SK-N-MC (cell line): ENCODE measurements at regions not wholly inside any gene's neighbourhood (a gene's known extent, or its start where the extent isn't known, plus 50 kb on each side); places are given as distances from the start of the nearest gene placed in this dataset.
"Not testable (repeated sequence)": the region's sequence is repeated elsewhere in the genome, so short reads cannot be mapped to it uniquely, and the experiment has no call there.

ENCODE experiments used
- DNase-seq: peaks from one replicate; pipeline ENCODE4 v3.0.0-alpha.2; 2011; ENCODE audit warnings: low read depth, low spot score
- H3K27ac ChIP-seq: fragments of 200-600 bp; sonication (generic); 2 replicates; pipeline ENCODE4 v1.5.1; 2016; ENCODE audit warnings: mixed run types
- H3K36me3 ChIP-seq: fragments of 200-600 bp; sonication (generic); 2 replicates; pipeline ENCODE4 v1.6.1; 2017; ENCODE audit warnings: antibody characterized with exemption, low read length, mixed read lengths; ENCODE audit not compliant: insufficient read depth
- H3K4me3 ChIP-seq: fragments of 200-600 bp; sonication (generic); 2 replicates; pipeline ENCODE4 v1.5.1; 2016
- H3K9ac ChIP-seq: fragments of 200-600 bp; sonication (generic); 2 replicates; pipeline ENCODE4 v1.8.0; 2017; ENCODE audit warnings: mixed run types, mixed read lengths; ENCODE audit not compliant: insufficient read length
- H3K9me3 ChIP-seq: fragments of 200-600 bp; sonication (generic); 2 replicates; pipeline ENCODE4 v1.6.1; 2017; ENCODE audit warnings: low read depth, mild to moderate bottlenecking, antibody characterized with exemption, low read length, moderate library complexity, mixed read lengths
- EZH2 ChIP-seq: fragments of 200-600 bp; sonication (generic); IDR thresholded peaks from one replicate; pipeline ENCODE4 v1.6.1; 2017; ENCODE audit warnings: antibody characterized with exemption
- FOXP2 ChIP-seq: optimal IDR thresholded peaks from 2 replicates; pipeline ENCODE3; 2011; ENCODE audit warnings: mild to moderate bottlenecking, moderate library complexity; ENCODE audit not compliant: insufficient read depth; ENCODE audit errors: extremely low read length, control extremely low read depth
- POLR2AphosphoS5 ChIP-seq: IDR thresholded peaks from 2 replicates; pipeline ENCODE4 v1.6.1; 2012; ENCODE audit warnings: mild to moderate bottlenecking, low read depth, low read length, borderline replicate concordance

GRCh38 chr11:21687643-21688042 lies 505.2 kb upstream of the ANO5 start:
- no peak overlapping the region for H3K27ac ChIP-seq
- no peak overlapping the region for H3K4me3 ChIP-seq
- H3K36me3 ChIP-seq, result no peaks in the 10 kb centered on the region
- no peak for DNase-seq
- no peaks in the 10 kb centered on the region; the same call in 1 of the 2 replicates for H3K9me3 ChIP-seq
- no peak overlapping the region for H3K9ac ChIP-seq
- TF ChIP-seq EZH2 (no peak), POLR2AphosphoS5 (no peak), FOXP2 (no peak)

GRCh38 chr11:21704539-21704938 lies 488.3 kb upstream of the ANO5 start:
- Histone ChIP-seq H3K9ac (no peak overlapping the region), H3K27ac (no peak overlapping the region), H3K4me3 (no peak overlapping the region), H3K9me3 (no peaks in the 10 kb centered on the region), H3K36me3 (no peaks in the 10 kb centered on the region)
- no peak for DNase-seq
- TF ChIP-seq FOXP2, result no peak
- no peak for TF ChIP-seq POLR2AphosphoS5
- TF ChIP-seq EZH2, result no peak

- no peak for DNase-seq
- no peak overlapping the region for H3K4me3 ChIP-seq
- no peak overlapping the region for H3K27ac ChIP-seq
- no peaks in the 10 kb centered on the region for H3K9me3 ChIP-seq
- TF ChIP-seq FOXP2, result no peak
- no peak for TF ChIP-seq EZH2
- TF ChIP-seq POLR2AphosphoS5, result no peak
- H3K36me3 ChIP-seq, result no peaks in the 10 kb centered on the region
- H3K9ac ChIP-seq, result no peak overlapping the region
These were observed 485.7 kb upstream of the ANO5 start for GRCh38 chr11:21707116-21707739.

- TF ChIP-seq POLR2AphosphoS5 (no peak), FOXP2 (no peak), EZH2 (no peak)
- no peak overlapping the region for H3K4me3 ChIP-seq
- no peak overlapping the region for H3K27ac ChIP-seq
- no peaks in the 10 kb centered on the region for H3K36me3 ChIP-seq
- no peak for DNase-seq
- no peak overlapping the region for H3K9ac ChIP-seq
- no peaks in the 10 kb centered on the region for H3K9me3 ChIP-seq
These were observed 482.1 kb upstream of the ANO5 start for GRCh38 chr11:21710809-21711208.

- no peak overlapping the region for H3K4me3 ChIP-seq
- no peak overlapping the region for H3K27ac ChIP-seq
- H3K36me3 ChIP-seq, result no peaks in the 10 kb centered on the region
- TF ChIP-seq FOXP2, result no peak
- no peak for TF ChIP-seq EZH2
- no peak for TF ChIP-seq POLR2AphosphoS5
- no peaks in the 10 kb centered on the region for H3K9me3 ChIP-seq
- no peak overlapping the region for H3K9ac ChIP-seq
- no peak for DNase-seq
These were observed 481.5 kb upstream of the ANO5 start for GRCh38 chr11:21711341-21711740.

GRCh38 chr11:21723678-21724077 lies 469.2 kb upstream of the ANO5 start:
- TF ChIP-seq POLR2AphosphoS5, result no peak
- no peak for TF ChIP-seq EZH2
- TF ChIP-seq FOXP2, result no peak
- Histone ChIP-seq H3K9ac (no peak overlapping the region), H3K4me3 (no peak overlapping the region), H3K9me3 (no peaks in the 10 kb centered on the region), H3K36me3 (no peaks in the 10 kb centered on the region), H3K27ac (no peak overlapping the region)
- DNase-seq, result no peak

GRCh38 chr11:21727102-21727501 lies 465.8 kb upstream of the ANO5 start:
- no peak for DNase-seq
- Histone ChIP-seq H3K9ac (no peak overlapping the region), H3K36me3 (no peaks in the 10 kb centered on the region), H3K9me3 (no peaks in the 10 kb centered on the region), H3K27ac (no peak overlapping the region), H3K4me3 (no peak overlapping the region)
- TF ChIP-seq FOXP2, result no peak
- no peak for TF ChIP-seq POLR2AphosphoS5
- TF ChIP-seq EZH2, result no peak

- DNase-seq, result no peak
- no peaks in the 10 kb centered on the region for H3K36me3 ChIP-seq
- TF ChIP-seq POLR2AphosphoS5 (no peak), EZH2 (no peak), FOXP2 (no peak)
- no peaks in the 10 kb centered on the region for H3K9me3 ChIP-seq
- H3K27ac ChIP-seq, result no peak overlapping the region
- no peak overlapping the region for H3K4me3 ChIP-seq
- H3K9ac ChIP-seq, result no peak overlapping the region
These were observed 456.5 kb upstream of the ANO5 start for GRCh38 chr11:21736404-21736803.

- DNase-seq, H3K9ac ChIP-seq, H3K4me3 ChIP-seq, H3K36me3 ChIP-seq, H3K27ac ChIP-seq, H3K9me3 ChIP-seq: not testable (repeated sequence)
These were observed 440.2 kb upstream of the ANO5 start for GRCh38 chr11:21752475-21753243.

GRCh38 chr11:21753244-21753767 lies 439.6 kb upstream of the ANO5 start:
- H3K36me3 ChIP-seq, H3K27ac ChIP-seq, H3K9ac ChIP-seq: not testable (repeated sequence)

More at GRCh38 chr11:21753244-21753767, 439.6 kb upstream of the ANO5 start:
- not testable (repeated sequence) for H3K9me3 ChIP-seq, DNase-seq, H3K4me3 ChIP-seq
